Liver (tissue), 3 donors: ENCODE measurements at regions not wholly inside any gene's neighbourhood (a gene's known extent, or its start where the extent isn't known, plus 50 kb on each side); places are given as distances from the start of the nearest gene placed in this dataset.

Experiments used
- CTCF ChIP-seq: fragments of 150-350 bp; IDR thresholded peaks from 2 replicates; pipeline ENCODE4 v1.5.1; 2017; ENCODE audit warnings: improper control_type of control experiment, low read depth, low read length; ENCODE audit not compliant: missing input control
- JUND ChIP-seq, 2 donors: IDR thresholded peaks; 2 replicates each; pipeline ENCODE4 v1.6.1; 2016; ENCODE audit warnings: antibody characterized with exemption in 2 of 2
- MAX ChIP-seq: IDR thresholded peaks from 2 replicates; pipeline ENCODE4 v1.6.1; 2016; ENCODE audit warnings: antibody characterized with exemption
- TAF1 ChIP-seq: conservative IDR thresholded peaks from 2 replicates; pipeline ENCODE4 v1.6.1; 2016; ENCODE audit warnings: antibody characterized with exemption, mild to moderate bottlenecking
- YY1 ChIP-seq: IDR thresholded peaks from 2 replicates; pipeline ENCODE4 v1.6.1; 2016; ENCODE audit warnings: antibody characterized with exemption, mild to moderate bottlenecking
- donor health status: healthy.
- donor health status: healthy.

GRCh38 chr9:113711251-113711650 is 164.9 kb upstream of the ZNF618 start:
- TF ChIP-seq CTCF (no peak), JUND (IDR thresholded peaks at IDR 0.05) (no peak), YY1 (no peak), MAX (no peak), TAF1 (no peak)
